OCI-LY7 (cell line): ENCODE measurements at regions not wholly inside any gene's neighbourhood (a gene's known extent, or its start where the extent isn't known, plus 50 kb on each side); places are given as distances from the start of the nearest gene placed in this dataset.

Experiments used
- BruUV-seq: library from RNA; stranded (reverse); fragments of 400-500 nt; replicated peaks from 2 replicates; lab custom pipeline; 2021; lab: Mats Ljungman, UMichigan
- CTCF ChIA-PET: fragments of 300-600 bp; sonication (Branson Sonifier 250); formaldehyde crosslinking; loops from one replicate; lab custom pipeline; 2022; ENCODE audit warnings: antibody characterized with exemption; ENCODE audit not compliant: unreplicated experiment; lab: Charles Lee
- POLR2A ChIA-PET: fragments of 300-600 bp; sonication (Branson Sonifier 250); formaldehyde crosslinking; loops from one replicate; lab custom pipeline; 2022; ENCODE audit warnings: antibody characterized with exemption; lab: Charles Lee
- DNase-seq: peaks from one replicate; pipeline ENCODE4 v3.0.0-alpha.2; 2015; ENCODE audit warnings: low spot score
- H2AFZ ChIP-seq: fragments of 200-600 bp; sonication (generic), shearing (Covaris generic); 2 replicates; pipeline ENCODE4 v1.6.1; 2014; ENCODE audit warnings: mild to moderate bottlenecking, antibody characterized with exemption, low read length, moderate library complexity
- H3K27ac ChIP-seq: fragments of 200-600 bp; sonication (generic); 2 replicates; pipeline ENCODE4 v1.5.1; 2014; ENCODE audit warnings: mixed run types, low read depth, mild to moderate bottlenecking, moderate library complexity, low read length, inconsistent platforms; ENCODE audit not compliant: poor library complexity, severe bottlenecking
- H3K36me3 ChIP-seq: fragments of 200-600 bp; sonication (generic); 2 replicates; pipeline ENCODE4 v1.6.1; 2014; ENCODE audit warnings: mild to moderate bottlenecking, antibody characterized with exemption, low read length, moderate library complexity, mixed read lengths; ENCODE audit not compliant: insufficient read depth
- H3K4me1 ChIP-seq: fragments of 200-600 bp; sonication (generic); 2 replicates; pipeline ENCODE4 v1.5.1; 2014; ENCODE audit warnings: mild to moderate bottlenecking, low read length; ENCODE audit not compliant: insufficient read depth, poor library complexity, severe bottlenecking
- H3K4me2 ChIP-seq: fragments of 200-600 bp; sonication (generic); 2 replicates; pipeline ENCODE4 v1.6.1; 2014; ENCODE audit warnings: mild to moderate bottlenecking, low read length
- H3K4me3 ChIP-seq: fragments of 200-600 bp; sonication (generic); 2 replicates; pipeline ENCODE4 v1.5.1; 2014; ENCODE audit warnings: mild to moderate bottlenecking, low read depth, low read length; ENCODE audit not compliant: poor library complexity, severe bottlenecking
- H3K79me2 ChIP-seq: fragments of 200-600 bp; sonication (generic); 2 replicates; pipeline ENCODE4 v1.6.1; 2016; ENCODE audit warnings: low read depth, mild to moderate bottlenecking, low read length, moderate library complexity, mixed read lengths; ENCODE audit not compliant: insufficient read depth
- H3K9me2 ChIP-seq: fragments of 200-600 bp; sonication (generic); 2 replicates; pipeline ENCODE4 v1.6.1; 2016; ENCODE audit warnings: mild to moderate bottlenecking, low read length, mixed read lengths; ENCODE audit not compliant: insufficient read depth
- H3K9me3 ChIP-seq: fragments of 200-600 bp; sonication (generic); 2 replicates; pipeline ENCODE4 v1.6.1; 2014; ENCODE audit warnings: mild to moderate bottlenecking, mixed run types, low read length, mixed read lengths
- H4K20me1 ChIP-seq: fragments of 200-600 bp; sonication (generic); 2 replicates; pipeline ENCODE4 v1.6.1; 2014; ENCODE audit warnings: mild to moderate bottlenecking, antibody characterized with exemption, low read length, moderate library complexity, mixed read lengths; ENCODE audit not compliant: insufficient read depth
- CTCF ChIP-seq: fragments of 200-600 bp; sonication (generic); conservative IDR thresholded peaks from 2 replicates; pipeline ENCODE4 v1.5.1; 2014; ENCODE audit warnings: mild to moderate bottlenecking, antibody characterized with exemption, low read length, moderate library complexity, mixed read lengths
- EZH2phosphoT487 ChIP-seq: fragments of 200-600 bp; sonication (generic); IDR thresholded peaks from 2 replicates; pipeline ENCODE4 v1.6.1; 2018; ENCODE audit warnings: low read depth, borderline replicate concordance, mild to moderate bottlenecking, mixed run types, antibody characterized with exemption, low read length, moderate library complexity, mixed read lengths
- intact Hi-C: fragments of 100-400 bp; cut with micrococcal nuclease; formaldehyde crosslinking; loops from one replicate; pipeline ENCODE4 v1.10.0; 2022; ENCODE audit not compliant: unreplicated experiment

GRCh38 chr21:23398726-23399125 lies 2208.6 kb downstream of the MRPL39 start:
- POLR2A ChIA-PET, result no interaction called here
- BruUV-seq, result no TSS peak

GRCh38 chr21:23394458-23394857 lies 2212.8 kb downstream of the MRPL39 start:
- Histone ChIP-seq H2AFZ (no peak overlapping the region), H3K4me1 (no peaks in the 10 kb centered on the region), H3K36me3 (no peaks in the 10 kb centered on the region), H3K79me2 (no peaks in the 10 kb centered on the region), H3K4me2 (no peak overlapping the region), H3K27ac (no peak overlapping the region), H4K20me1 (no peaks in the 10 kb centered on the region), H3K9me3 (peaks cover 10% of the 10 kb centered on the region), H3K4me3 (no peak overlapping the region), H3K9me2 (no peaks in the 10 kb centered on the region)
- TF ChIP-seq CTCF (no peak), EZH2phosphoT487 (no peak)
- ChIA-PET CTCF (no interaction called here), POLR2A (interaction anchor here (0.5 kb wide), 1 partner anchor 265 kb away, joined by 3 read pairs; no protein-coding TSS in a partner anchor)
- BruUV-seq, result no TSS peak
- intact Hi-C loops, result loop anchor here (10.0 kb wide), 1 partner anchor 60 kb away; no protein-coding TSS in a partner anchor
- no peak for DNase-seq

More at GRCh38 chr21:23398726-23399125, 2208.6 kb downstream of the MRPL39 start:
- no peak overlapping the region for H3K27ac ChIP-seq
- DNase-seq, result no peak
- no peaks in the 10 kb centered on the region for H3K79me2 ChIP-seq
- no peaks in the 10 kb centered on the region for H3K4me1 ChIP-seq
- no peaks in the 10 kb centered on the region for H4K20me1 ChIP-seq
- no peak overlapping the region for H2AFZ ChIP-seq
- CTCF ChIA-PET, result no interaction called here
- H3K9me3 ChIP-seq, result peaks cover 14% of the 10 kb centered on the region
- H3K9me2 ChIP-seq, result no peaks in the 10 kb centered on the region
- no peak overlapping the region for H3K4me3 ChIP-seq
- no peaks in the 10 kb centered on the region for H3K36me3 ChIP-seq
- H3K4me2 ChIP-seq, result no peak overlapping the region
- intact Hi-C loops, result loop anchor here (10.0 kb wide), 1 partner anchor 64 kb away; no protein-coding TSS in a partner anchor
- TF ChIP-seq EZH2phosphoT487 (no peak), CTCF (no peak)

GRCh38 chr21:23384679-23385078 lies 2222.6 kb downstream of the MRPL39 start:
- Histone ChIP-seq H3K4me2 (no peak overlapping the region), H2AFZ (no peak overlapping the region), H3K4me3 (no peak overlapping the region), H3K36me3 (no peaks in the 10 kb centered on the region), H3K27ac (no peak overlapping the region), H3K9me3 (peaks cover 34% of the 10 kb centered on the region), H3K9me2 (no peaks in the 10 kb centered on the region), H3K79me2 (no peaks in the 10 kb centered on the region), H3K4me1 (no peaks in the 10 kb centered on the region), H4K20me1 (no peaks in the 10 kb centered on the region)
- DNase-seq, result no peak
- intact Hi-C loops, result no loop called here
- ChIA-PET POLR2A (no interaction called here), CTCF (no interaction called here)
- BruUV-seq, result no TSS peak
- no peak for TF ChIP-seq CTCF
- TF ChIP-seq EZH2phosphoT487, result no peak
